HG03565 (cell line): ENCODE measurements at regions not wholly inside any gene's neighbourhood (a gene's known extent, or its start where the extent isn't known, plus 50 kb on each side); places are given as distances from the start of the nearest gene placed in this dataset.
"Not testable (repeated sequence)": the region's sequence is repeated elsewhere in the genome, so short reads cannot be mapped to it uniquely, and the experiment has no call there.

Source experiments
- ATAC-seq: cut with Tn5 transposase; IDR thresholded peaks from one replicate; pipeline ENCODE4 v1.9.1; 2021; ENCODE audit warnings: mild to moderate bottlenecking, moderate library complexity; ENCODE audit not compliant: unreplicated experiment

- ATAC-seq = no peak
Observed at GRCh38 chr14:40413136-40413535, 980.9 kb upstream of the FBXO33 start.

GRCh38 chr14:40410708-40411107, 978.5 kb upstream of the FBXO33 start:
- no peak for ATAC-seq

GRCh38 chr14:40402957-40403356, 970.7 kb upstream of the FBXO33 start:
- no peak for ATAC-seq

GRCh38 chr14:40398981-40399380, 966.7 kb upstream of the FBXO33 start:
- ATAC-seq = no peak

GRCh38 chr14:40394634-40395340, 962.6 kb upstream of the FBXO33 start:
- no peak for ATAC-seq

- ATAC-seq = no peak
Observed at GRCh38 chr14:40393143-40393542, 960.9 kb upstream of the FBXO33 start.

GRCh38 chr14:40386433-40386832, 954.2 kb upstream of the FBXO33 start:
- no peak for ATAC-seq

GRCh38 chr14:40374221-40374620, 942.0 kb upstream of the FBXO33 start:
- ATAC-seq = no peak

GRCh38 chr14:40371011-40371410, 938.8 kb upstream of the FBXO33 start:
- no peak for ATAC-seq

- no peak for ATAC-seq
Observed at GRCh38 chr14:40368314-40368713, 936.1 kb upstream of the FBXO33 start.

GRCh38 chr14:40367717-40368116, 935.5 kb upstream of the FBXO33 start:
- no peak for ATAC-seq

- ATAC-seq = no peak
Observed at GRCh38 chr14:40365305-40365704, 933.1 kb upstream of the FBXO33 start.

- no peak for ATAC-seq
Observed at GRCh38 chr14:40362856-40363255, 930.6 kb upstream of the FBXO33 start.

- no peak for ATAC-seq
Observed at GRCh38 chr14:40354754-40355153, 922.5 kb upstream of the FBXO33 start.

- ATAC-seq = not testable (repeated sequence)
Observed at GRCh38 chr14:40348104-40348503, 915.9 kb upstream of the FBXO33 start.

- ATAC-seq = no peak
Observed at GRCh38 chr14:40347675-40348074, 915.4 kb upstream of the FBXO33 start.

GRCh38 chr14:40346275-40346674, 914.0 kb upstream of the FBXO33 start:
- no peak for ATAC-seq

GRCh38 chr14:40345334-40345733, 913.1 kb upstream of the FBXO33 start:
- ATAC-seq = no peak

- ATAC-seq = no peak
Observed at GRCh38 chr14:40340708-40341107, 908.5 kb upstream of the FBXO33 start.

GRCh38 chr14:40336846-40337245, 904.6 kb upstream of the FBXO33 start:
- no peak for ATAC-seq

- not testable (repeated sequence) for ATAC-seq
Observed at GRCh38 chr14:40326519-40326918, 894.3 kb upstream of the FBXO33 start.

- ATAC-seq = no peak
Observed at GRCh38 chr14:40318211-40318719, 886.0 kb upstream of the FBXO33 start.

- no peak for ATAC-seq
Observed at GRCh38 chr14:40317690-40318089, 885.5 kb upstream of the FBXO33 start.
